NCI-H2196 treated with DMSO at 0.1 percent for 48 hours (cell line): ENCODE measurements at regions not wholly inside any gene's neighbourhood (a gene's known extent, or its start where the extent isn't known, plus 50 kb on each side); places are given as distances from the start of the nearest gene placed in this dataset.
A peak's percentile ranks its signal among the peaks of the same experiment; 100 is the strongest.

Experiments used
- DNase-seq: peaks from one replicate; lab custom pipeline; 2025; ENCODE audit not compliant: unreplicated experiment; lab: John Stamatoyannopoulos, UW

DNA sequence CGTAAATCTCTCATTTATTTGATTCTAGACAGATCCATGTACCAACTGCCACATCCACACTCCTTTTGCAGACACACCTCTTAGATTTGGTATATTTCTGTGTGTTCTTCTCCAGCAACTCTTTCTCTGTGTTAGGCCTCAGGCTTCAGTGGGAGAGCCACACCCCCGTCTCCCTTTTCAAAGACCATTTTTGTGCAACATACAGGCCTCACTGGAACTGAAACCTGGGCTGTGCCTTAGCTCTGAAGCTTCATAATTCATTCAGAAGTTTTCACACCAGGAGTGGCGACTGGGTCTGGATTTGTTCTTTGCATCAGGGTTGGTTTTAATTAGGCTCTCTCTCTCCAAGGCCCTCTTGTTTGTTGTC, 170.2 kb downstream of the THBS2 start:
- DNase-seq, result no peak

DNA sequence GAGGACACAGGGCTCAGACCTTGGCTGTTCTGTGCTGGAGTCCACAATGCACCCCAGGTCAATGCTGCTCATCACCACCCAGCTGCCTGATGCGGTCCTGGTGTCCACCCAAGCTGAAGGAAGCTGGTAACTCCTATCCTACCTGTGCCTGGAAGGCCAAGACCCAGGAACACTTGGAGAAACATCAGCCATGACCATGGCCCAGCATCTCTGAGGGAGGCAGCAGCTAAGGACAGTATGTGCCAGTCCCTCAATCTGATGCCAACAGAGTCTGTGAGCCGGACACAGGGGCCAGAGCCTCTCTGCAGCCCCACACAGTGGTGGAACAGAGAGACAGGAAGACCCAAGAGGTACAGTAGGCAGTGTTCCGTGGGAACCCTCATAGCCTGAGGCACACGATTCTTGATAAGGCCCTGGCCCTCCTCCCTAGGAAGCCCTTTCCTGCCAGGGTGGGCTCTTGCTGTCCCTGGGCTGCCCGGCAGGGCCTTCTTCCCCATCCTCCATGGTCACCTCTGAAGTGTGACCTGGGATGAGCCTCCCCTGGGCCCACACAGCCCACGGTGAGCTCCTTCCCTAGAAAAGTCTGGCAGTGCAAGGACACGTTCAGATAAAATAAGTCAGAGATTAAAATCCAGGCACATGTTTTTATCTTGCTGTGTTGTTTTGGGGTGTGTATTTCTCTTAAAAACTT, 170.7 kb downstream of the THBS2 start:
- DNase-seq, result no peak

DNA sequence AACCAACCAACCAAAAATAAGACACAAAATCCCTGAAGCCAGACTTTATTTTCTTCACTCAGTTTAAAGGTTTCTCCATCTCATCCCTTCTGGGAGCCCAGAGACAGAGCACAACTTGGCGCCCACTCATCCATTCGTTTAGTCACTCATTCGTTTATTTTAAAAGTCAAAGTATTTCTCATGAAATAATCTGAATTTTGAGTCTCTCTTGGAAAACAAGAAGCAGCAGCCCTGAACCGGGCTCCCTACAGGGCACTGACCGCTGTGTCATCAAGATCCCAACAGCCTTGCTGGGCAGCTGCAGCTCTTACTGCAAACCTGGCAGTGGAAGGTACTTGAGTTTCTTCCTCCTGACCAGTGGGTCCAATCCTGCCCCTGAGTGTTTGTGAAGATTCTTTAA, 171.6 kb downstream of the THBS2 start:
- no peak for DNase-seq

GRCh38 chr6:169081248-169081647, 172.4 kb downstream of the THBS2 start:
- no peak for DNase-seq

DNA sequence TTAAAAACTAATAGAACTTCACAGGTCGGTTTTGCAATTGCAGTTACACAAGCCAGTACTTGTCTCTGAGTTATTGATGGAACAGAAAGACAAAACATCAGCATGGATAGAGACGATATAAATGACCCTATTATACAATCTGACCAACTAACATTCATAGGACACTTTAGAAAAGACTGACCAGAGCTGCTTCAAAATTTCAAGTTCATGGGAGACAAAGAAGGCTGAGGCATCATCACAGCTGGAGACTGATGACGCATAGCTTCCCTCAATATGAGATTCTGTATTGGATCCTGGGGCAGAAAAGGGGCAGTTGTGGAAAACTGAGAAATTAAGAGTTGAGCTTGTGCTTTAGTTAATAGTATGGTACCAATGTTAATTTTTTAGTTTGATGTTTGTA, 174.0 kb downstream of the THBS2 start:
- DNase-seq, result no peak

DNA sequence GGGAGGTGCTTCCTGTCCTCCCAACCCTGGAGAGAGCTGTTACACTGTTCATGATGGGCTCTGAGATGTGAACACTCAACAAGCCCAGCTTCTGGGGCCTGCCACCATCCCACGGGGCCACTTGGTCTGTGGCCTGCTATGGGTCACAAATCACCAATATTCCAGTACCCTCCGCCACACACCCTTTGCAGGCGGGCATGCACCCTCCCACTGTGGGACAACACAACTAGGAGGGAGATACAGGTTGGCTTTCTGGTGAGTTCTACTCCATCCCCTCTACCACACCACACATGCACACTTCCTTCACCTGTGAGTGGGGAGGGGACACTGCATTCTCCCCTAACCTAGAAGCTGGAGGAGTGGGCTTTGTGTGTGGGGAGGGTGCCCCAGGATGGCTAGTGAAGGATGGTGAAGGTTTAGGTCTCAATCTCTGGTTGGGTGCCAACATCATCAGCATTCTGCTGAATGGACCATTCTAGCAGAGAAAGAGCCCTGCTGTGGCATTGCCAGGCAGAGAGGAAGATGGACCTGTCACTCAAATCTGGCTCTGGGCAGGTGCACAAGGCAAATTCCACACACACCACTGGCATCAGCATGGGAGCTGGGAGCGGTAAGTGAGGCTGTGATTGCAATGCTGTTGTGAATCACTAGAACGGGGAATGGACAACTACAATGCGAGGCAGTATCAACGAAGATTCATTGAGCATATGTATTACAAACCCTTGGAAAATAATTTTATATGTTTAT, 175.1 kb downstream of the THBS2 start:
- no peak for DNase-seq

- no peak for DNase-seq
Observed at GRCh38 chr6:169075915-169076654, 177.6 kb downstream of the THBS2 start.

- DNase-seq, result no peak
Observed at GRCh38 chr6:169075211-169075914, 178.3 kb downstream of the THBS2 start.

DNA sequence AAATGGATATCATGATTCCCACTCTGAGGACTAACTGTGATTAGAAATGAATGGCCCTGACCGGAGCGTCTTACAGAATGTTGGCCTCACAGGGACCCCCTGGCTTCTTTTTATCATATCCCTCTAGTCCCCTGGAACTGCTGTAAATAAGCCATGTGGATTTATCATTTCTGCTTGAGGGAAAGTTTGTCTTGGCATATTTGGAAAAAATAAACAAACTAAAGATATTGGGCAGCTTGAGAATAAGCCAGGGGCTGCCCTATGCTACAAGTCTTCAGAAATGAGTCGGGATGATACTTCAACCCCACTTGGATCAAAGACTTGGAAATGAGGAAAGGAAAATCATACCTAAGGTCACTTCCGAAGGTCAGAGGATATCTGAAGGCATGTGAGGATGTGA, 179.1 kb downstream of the THBS2 start:
- DNase-seq, result no peak

DNA sequence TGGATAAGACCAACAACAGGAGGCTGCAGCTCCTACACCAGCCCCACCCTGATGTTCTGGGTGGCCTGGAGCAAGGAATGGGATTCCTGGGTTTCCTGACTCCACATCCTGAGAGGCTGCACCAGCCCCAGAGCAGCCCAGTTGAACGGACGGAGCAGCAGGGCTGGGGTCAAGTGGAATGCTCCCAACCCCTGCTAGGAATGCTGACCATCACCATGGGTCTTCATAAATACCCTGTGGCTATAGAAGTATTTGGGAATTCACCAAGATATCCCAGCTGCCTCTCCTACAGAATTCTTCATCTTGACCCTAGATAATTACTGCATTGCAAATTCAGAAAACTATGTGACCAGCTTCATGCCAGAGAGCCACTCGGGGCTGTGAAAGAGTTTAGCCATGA, 180.3 kb downstream of the THBS2 start:
- no peak for DNase-seq

- no peak for DNase-seq
Observed at GRCh38 chr6:169072127-169073042, 181.3 kb downstream of the THBS2 start.

DNA sequence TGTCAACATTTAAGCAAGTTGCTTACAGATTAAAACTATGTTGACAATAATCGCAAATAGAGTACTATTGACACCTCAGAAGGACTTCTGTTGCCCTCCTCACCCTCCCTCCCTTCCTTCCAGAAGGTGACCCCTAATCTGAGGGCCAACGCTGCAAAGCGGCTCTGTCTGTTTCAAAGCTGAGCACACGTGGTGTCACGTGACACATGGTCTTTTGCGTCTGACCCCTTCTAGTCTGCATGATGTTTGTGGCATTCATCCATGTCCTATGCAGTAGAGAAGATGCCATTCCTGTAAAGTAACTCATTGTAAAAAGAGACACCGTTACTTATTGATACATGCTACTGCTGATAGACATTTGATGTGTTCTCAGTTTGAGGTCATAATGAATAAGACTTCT, 182.3 kb downstream of the THBS2 start:
- no peak for DNase-seq

DNA sequence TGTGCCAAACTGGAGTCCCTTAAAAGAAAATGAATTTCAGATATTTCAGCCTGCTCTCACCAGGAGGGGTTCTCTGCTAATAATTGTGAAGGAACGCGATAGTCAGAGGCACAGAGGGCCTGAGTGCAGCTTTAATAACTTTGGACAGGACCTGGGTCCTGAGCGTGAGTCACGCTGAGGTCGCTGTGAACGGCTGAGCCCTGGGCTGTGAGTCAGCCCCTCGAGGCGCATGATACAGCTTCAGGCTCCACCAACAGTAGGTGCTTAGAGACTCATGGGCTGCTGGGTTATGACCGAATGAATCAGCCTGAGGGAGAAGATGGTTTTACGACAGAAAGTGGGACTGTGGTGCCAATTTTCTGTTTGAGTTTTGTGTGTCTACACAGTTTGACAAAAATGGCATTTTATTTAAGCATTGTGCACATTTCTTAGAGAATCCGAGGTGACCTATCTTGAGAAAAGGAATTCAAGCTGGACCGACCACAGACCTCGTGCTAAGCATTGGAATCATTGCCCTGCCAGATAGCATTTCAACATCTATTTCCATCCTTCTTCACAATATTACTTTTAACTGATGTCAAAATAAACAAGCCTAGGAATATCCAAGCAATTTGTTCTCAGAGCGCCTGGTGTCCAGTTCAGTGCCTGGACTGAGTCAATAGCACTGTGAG, 183.0 kb downstream of the THBS2 start:
- no peak for DNase-seq

- DNase-seq, result no peak
Observed at GRCh38 chr6:169069356-169069755, 184.3 kb downstream of the THBS2 start.

DNA sequence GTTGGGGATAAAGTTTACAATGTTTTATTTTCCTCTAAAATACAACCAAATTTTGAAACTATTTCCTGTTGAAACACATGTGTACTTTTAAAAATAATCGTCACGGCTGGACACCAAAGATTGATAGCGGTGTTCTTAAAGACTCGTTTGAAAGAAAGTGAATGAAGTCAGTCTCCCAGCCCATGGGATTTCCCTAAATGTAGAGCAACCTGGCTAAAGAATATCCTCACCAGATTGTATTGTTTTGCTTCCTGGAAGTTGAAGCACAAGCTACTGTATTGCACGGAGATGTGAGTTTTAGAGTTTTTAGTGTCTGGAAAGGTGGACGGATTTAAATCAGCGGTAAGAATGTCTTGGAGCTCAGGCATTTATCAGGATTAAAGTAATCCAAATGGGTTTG, 189.5 kb downstream of the THBS2 start:
- DNase-seq, result no peak

DNA sequence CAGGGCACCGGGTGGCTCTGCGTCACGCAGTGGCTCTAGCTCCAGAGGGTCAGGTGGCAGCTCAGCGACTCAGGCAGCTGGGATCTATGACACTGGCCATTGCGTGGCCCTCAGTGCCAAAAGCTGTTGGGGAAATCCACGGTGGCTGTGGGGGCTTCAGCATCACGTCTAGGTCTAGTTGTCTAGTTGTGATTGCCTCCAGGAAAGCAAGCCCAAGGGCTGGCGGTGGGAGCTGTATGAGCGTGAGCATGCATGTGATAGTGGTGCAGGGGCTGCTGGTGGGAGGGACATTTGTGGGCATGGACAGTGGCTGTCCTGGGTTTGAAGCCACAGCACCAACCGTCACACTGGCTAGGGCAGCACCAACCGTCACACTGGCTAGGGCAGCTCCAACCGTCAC, 191.4 kb downstream of the THBS2 start:
- no peak for DNase-seq

DNA sequence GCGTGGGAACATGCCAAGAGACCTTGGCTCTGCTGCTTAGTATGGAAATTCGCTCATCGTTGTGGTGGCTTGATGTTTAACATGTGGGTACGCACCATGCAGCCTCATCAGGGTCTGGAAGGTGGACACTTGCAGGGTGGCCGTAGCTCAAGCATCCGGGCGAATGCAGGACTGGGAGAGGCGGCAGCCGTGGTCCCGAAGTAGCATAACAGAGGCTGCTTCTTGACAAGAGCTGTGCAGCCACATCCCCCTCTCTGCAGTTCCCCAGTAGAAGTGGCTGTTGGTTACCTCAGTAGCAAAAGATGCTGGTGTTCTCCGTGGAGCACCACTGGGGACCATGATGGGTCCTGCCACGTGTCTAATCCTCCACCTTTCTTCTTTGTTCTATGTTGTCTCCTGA, 195.0 kb downstream of the THBS2 start:
- DNase-seq, result no peak

DNA sequence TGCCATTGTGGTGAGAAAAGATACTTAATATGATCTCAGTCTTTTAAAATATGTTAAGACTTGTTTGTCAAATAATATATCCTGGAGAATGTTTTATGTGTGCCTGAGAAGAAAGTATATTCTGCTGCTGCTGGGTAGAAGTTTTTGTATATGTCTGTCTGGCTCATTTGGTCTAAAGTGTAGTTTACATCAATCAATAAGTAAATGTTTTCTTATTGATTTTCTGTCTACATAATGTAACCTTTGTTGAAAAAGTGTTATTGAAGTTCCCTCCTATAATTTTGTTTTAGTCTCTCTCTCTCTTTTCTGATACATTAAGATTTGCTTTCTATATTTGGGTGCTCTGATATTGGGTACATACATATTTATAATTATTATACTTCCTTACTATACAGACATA, 201.2 kb downstream of the THBS2 start:
- no peak for DNase-seq

- DNase-seq, result peak; percentile 20
Observed at GRCh38 chr6:169051371-169051770, 202.3 kb downstream of the THBS2 start.

DNA sequence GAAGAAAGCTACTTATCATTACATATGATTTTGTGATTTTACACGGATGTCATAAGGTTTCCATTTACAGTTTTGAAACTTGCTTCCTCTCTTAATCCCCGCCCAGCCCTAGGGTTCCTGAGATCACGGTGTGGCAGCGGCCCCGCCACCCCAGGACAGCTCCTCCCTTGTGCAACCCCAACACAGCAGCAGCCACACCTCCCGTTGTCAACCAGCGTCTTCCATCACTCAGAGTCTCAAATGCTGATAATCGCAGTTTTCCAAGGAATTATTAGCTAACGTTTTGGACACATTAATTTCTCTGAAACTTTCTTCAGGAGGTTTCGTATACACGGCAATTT, 204.8 kb downstream of the THBS2 start:
- DNase-seq, result no peak
